H1 (cell line): ENCODE measurements at regions not wholly inside any gene's neighbourhood (a gene's known extent, or its start where the extent isn't known, plus 50 kb on each side); places are given as distances from the start of the nearest gene placed in this dataset.

ENCODE experiments used
- CBX8 ChIP-seq: fragments of 300-800, 300-1000 bp; sonication (generic); IDR thresholded peaks from 2 replicates; pipeline ENCODE4 v1.7.1; 2016; ENCODE audit warnings: low read depth, low read length, borderline replicate concordance
- CREB1 ChIP-seq: IDR thresholded peaks from 2 replicates; pipeline ENCODE4 v1.6.1; 2012; ENCODE audit warnings: inconsistent platforms
- EP300 ChIP-seq, 2 experiments: IDR thresholded peaks; 1 replicate in 1 of 2; 2 replicates in 1 of 2; pipeline ENCODE4 v1.6.1; 2011 to 2012; ENCODE audit warnings: low read depth in 2 of 2, low read length in 2 of 2, mild to moderate bottlenecking in 2 of 2, borderline replicate concordance in 1 of 2, inconsistent platforms in 1 of 2, moderate library complexity in 1 of 2
- KDM1A ChIP-seq: fragments of 200-600, 300-600 bp; sonication (generic); IDR thresholded peaks from 2 replicates; pipeline ENCODE4 v1.7.1; 2016; ENCODE audit warnings: mild to moderate bottlenecking, low read length, borderline replicate concordance
- KDM4A ChIP-seq: IDR thresholded peaks from one replicate; pipeline ENCODE4 v1.7.1; 2012; ENCODE audit warnings: low read depth, mild to moderate bottlenecking, moderate library complexity, low read length, inconsistent platforms; ENCODE audit not compliant: severe bottlenecking
- NRF1 ChIP-seq: IDR thresholded peaks from 2 replicates; pipeline ENCODE4 v1.6.1; 2011; ENCODE audit warnings: mild to moderate bottlenecking, low read depth, low read length, improper control_type of control experiment
- POLR2A ChIP-seq, 2 experiments: IDR thresholded peaks; 1 replicate in 1 of 2; 2 replicates in 1 of 2; pipeline ENCODE4 v1.6.1; 2011; ENCODE audit warnings: low read depth in 2 of 2, low read length in 2 of 2, mild to moderate bottlenecking in 2 of 2; ENCODE audit errors: control extremely low read depth in 1 of 2
- RAD21 ChIP-seq, 2 experiments: IDR thresholded peaks in 1 of 2; conservative IDR thresholded peaks in 1 of 2; 2 replicates each; pipeline ENCODE4 v1.6.1; 2011; ENCODE audit warnings: low read depth in 2 of 2, low read length in 2 of 2, improper control_type of control experiment in 1 of 2, inconsistent platforms in 1 of 2, mild to moderate bottlenecking in 1 of 2, moderate library complexity in 1 of 2
- SIRT6 ChIP-seq: IDR thresholded peaks from one replicate; pipeline ENCODE4 v1.7.1; 2012; ENCODE audit warnings: low read length, inconsistent platforms
- TF ChIP-seq, protein P1 (sequence below): fragments of 300-600 bp; sonication (generic); IDR thresholded peaks from 2 replicates; pipeline ENCODE4 v1.7.1; 2012; ENCODE audit warnings: low read length, moderate library complexity, mild to moderate bottlenecking, inconsistent platforms; ENCODE audit not compliant: insufficient replicate concordance
- TF ChIP-seq, protein P2 (sequence below): IDR thresholded peaks from 2 replicates; pipeline ENCODE4 v1.6.1; 2012; ENCODE audit warnings: low read length, inconsistent platforms

DNA sequence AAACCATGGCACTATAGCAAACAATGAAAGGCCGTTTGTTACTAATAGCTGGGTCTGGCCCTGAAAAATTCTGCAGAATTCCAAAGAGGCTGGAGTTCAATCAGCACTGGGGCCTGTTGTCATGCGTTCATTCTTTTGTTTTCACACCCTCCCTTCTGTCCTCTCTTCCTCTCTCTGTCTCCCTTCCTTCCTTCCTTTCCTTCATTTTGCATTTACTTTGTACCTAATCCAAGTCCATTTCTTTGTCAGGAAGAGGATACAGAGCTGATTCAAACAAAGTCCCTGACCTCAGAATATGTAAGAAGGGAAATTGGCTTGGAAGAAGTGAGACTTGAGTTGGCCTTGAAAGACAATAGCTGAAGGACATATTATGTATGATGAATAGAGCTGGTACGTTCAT is 119.6 kb upstream of the LDB2 start (continued):
- TF ChIP-seq, protein P1, sequence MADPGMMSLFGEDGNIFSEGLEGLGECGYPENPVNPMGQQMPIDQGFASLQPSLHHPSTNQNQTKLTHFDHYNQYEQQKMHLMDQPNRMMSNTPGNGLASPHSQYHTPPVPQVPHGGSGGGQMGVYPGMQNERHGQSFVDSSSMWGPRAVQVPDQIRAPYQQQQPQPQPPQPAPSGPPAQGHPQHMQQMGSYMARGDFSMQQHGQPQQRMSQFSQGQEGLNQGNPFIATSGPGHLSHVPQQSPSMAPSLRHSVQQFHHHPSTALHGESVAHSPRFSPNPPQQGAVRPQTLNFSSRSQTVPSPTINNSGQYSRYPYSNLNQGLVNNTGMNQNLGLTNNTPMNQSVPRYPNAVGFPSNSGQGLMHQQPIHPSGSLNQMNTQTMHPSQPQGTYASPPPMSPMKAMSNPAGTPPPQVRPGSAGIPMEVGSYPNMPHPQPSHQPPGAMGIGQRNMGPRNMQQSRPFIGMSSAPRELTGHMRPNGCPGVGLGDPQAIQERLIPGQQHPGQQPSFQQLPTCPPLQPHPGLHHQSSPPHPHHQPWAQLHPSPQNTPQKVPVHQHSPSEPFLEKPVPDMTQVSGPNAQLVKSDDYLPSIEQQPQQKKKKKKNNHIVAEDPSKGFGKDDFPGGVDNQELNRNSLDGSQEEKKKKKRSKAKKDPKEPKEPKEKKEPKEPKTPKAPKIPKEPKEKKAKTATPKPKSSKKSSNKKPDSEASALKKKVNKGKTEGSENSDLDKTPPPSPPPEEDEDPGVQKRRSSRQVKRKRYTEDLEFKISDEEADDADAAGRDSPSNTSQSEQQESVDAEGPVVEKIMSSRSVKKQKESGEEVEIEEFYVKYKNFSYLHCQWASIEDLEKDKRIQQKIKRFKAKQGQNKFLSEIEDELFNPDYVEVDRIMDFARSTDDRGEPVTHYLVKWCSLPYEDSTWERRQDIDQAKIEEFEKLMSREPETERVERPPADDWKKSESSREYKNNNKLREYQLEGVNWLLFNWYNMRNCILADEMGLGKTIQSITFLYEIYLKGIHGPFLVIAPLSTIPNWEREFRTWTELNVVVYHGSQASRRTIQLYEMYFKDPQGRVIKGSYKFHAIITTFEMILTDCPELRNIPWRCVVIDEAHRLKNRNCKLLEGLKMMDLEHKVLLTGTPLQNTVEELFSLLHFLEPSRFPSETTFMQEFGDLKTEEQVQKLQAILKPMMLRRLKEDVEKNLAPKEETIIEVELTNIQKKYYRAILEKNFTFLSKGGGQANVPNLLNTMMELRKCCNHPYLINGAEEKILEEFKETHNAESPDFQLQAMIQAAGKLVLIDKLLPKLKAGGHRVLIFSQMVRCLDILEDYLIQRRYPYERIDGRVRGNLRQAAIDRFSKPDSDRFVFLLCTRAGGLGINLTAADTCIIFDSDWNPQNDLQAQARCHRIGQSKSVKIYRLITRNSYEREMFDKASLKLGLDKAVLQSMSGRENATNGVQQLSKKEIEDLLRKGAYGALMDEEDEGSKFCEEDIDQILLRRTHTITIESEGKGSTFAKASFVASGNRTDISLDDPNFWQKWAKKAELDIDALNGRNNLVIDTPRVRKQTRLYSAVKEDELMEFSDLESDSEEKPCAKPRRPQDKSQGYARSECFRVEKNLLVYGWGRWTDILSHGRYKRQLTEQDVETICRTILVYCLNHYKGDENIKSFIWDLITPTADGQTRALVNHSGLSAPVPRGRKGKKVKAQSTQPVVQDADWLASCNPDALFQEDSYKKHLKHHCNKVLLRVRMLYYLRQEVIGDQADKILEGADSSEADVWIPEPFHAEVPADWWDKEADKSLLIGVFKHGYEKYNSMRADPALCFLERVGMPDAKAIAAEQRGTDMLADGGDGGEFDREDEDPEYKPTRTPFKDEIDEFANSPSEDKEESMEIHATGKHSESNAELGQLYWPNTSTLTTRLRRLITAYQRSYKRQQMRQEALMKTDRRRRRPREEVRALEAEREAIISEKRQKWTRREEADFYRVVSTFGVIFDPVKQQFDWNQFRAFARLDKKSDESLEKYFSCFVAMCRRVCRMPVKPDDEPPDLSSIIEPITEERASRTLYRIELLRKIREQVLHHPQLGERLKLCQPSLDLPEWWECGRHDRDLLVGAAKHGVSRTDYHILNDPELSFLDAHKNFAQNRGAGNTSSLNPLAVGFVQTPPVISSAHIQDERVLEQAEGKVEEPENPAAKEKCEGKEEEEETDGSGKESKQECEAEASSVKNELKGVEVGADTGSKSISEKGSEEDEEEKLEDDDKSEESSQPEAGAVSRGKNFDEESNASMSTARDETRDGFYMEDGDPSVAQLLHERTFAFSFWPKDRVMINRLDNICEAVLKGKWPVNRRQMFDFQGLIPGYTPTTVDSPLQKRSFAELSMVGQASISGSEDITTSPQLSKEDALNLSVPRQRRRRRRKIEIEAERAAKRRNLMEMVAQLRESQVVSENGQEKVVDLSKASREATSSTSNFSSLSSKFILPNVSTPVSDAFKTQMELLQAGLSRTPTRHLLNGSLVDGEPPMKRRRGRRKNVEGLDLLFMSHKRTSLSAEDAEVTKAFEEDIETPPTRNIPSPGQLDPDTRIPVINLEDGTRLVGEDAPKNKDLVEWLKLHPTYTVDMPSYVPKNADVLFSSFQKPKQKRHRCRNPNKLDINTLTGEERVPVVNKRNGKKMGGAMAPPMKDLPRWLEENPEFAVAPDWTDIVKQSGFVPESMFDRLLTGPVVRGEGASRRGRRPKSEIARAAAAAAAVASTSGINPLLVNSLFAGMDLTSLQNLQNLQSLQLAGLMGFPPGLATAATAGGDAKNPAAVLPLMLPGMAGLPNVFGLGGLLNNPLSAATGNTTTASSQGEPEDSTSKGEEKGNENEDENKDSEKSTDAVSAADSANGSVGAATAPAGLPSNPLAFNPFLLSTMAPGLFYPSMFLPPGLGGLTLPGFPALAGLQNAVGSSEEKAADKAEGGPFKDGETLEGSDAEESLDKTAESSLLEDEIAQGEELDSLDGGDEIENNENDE, result no peak
- TF ChIP-seq RAD21 (IDR thresholded peaks at IDR 0.05 in 1 of 2, conservative IDR thresholded peaks at IDR 0.05 in 1 of 2; ENCODE audit: low read depth in 2 of 2, low read length in 2 of 2) (no peak), EP300 (IDR thresholded peaks at IDR 0.05; ENCODE audit: borderline replicate concordance in 1 of 2, low read depth in 2 of 2, low read length in 2 of 2) (no peak), CREB1 (no peak), POLR2A (IDR thresholded peaks at IDR 0.05; ENCODE audit: control extremely low read depth in 1 of 2, low read depth in 2 of 2, low read length in 2 of 2) (no peak), CBX8 (no peak), NRF1 (no peak), KDM1A (no peak), SIRT6 (no peak), KDM4A (no peak)
- TF ChIP-seq, protein P2, sequence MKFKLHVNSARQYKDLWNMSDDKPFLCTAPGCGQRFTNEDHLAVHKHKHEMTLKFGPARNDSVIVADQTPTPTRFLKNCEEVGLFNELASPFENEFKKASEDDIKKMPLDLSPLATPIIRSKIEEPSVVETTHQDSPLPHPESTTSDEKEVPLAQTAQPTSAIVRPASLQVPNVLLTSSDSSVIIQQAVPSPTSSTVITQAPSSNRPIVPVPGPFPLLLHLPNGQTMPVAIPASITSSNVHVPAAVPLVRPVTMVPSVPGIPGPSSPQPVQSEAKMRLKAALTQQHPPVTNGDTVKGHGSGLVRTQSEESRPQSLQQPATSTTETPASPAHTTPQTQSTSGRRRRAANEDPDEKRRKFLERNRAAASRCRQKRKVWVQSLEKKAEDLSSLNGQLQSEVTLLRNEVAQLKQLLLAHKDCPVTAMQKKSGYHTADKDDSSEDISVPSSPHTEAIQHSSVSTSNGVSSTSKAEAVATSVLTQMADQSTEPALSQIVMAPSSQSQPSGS, result no peak
